ENCODE measurements at regions not wholly inside any gene's neighbourhood (a gene's known extent, or its start where the extent isn't known, plus 50 kb on each side); places are given as distances from the start of the nearest gene placed in this dataset.

DNA sequence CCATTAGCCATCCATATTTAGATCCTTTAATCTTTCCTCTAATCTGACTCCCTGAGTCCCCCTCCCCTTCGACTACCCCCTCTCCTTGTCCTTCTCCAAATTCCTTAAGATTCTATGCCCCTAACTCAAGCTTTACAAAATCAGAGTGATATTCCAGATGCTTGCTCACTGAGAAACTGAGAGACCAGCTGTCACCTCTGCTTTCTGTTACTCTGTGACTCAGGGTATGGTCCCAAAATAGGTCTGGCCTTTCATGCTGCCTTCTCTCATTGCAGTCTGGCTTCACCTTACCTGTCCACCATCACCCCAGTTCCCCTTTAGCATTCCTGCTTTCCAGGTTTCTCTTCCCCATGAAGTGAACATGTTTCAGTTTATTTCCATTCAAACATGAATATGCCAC lies 383.3 kb upstream of the SLC30A5 start:
- TF ChIP-seq, protein P1, sequence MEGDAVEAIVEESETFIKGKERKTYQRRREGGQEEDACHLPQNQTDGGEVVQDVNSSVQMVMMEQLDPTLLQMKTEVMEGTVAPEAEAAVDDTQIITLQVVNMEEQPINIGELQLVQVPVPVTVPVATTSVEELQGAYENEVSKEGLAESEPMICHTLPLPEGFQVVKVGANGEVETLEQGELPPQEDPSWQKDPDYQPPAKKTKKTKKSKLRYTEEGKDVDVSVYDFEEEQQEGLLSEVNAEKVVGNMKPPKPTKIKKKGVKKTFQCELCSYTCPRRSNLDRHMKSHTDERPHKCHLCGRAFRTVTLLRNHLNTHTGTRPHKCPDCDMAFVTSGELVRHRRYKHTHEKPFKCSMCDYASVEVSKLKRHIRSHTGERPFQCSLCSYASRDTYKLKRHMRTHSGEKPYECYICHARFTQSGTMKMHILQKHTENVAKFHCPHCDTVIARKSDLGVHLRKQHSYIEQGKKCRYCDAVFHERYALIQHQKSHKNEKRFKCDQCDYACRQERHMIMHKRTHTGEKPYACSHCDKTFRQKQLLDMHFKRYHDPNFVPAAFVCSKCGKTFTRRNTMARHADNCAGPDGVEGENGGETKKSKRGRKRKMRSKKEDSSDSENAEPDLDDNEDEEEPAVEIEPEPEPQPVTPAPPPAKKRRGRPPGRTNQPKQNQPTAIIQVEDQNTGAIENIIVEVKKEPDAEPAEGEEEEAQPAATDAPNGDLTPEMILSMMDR (conservative IDR thresholded peaks at IDR 0.05; ENCODE audit: low read depth, low read length) = no peak
- no peak for TF ChIP-seq EZH2 (IDR thresholded peaks at IDR 0.05; ENCODE audit: borderline replicate concordance, low read depth, low read length, poor library complexity, severe bottlenecking)

Data from A673 (cell line).